Neural crest cell (in vitro differentiated cells): ENCODE measurements at regions not wholly inside any gene's neighbourhood (a gene's known extent, or its start where the extent isn't known, plus 50 kb on each side); places are given as distances from the start of the nearest gene placed in this dataset.

Source experiments
- DNase-seq: peaks from one replicate; pipeline ENCODE4 v3.0.0; 2021; ENCODE audit warnings: low read depth, mixed read lengths, low spot score
- H3K27ac Mint-ChIP-seq: one replicate; pipeline ENCODE4 v1.8.0; 2021; ENCODE audit warnings: mild to moderate bottlenecking, mixed read lengths; ENCODE audit not compliant: unreplicated experiment
- H3K27me3 Mint-ChIP-seq: 2 replicates; pipeline ENCODE4 v1.8.0; 2021; ENCODE audit warnings: low read depth, mild to moderate bottlenecking, mixed read lengths
- H3K36me3 Mint-ChIP-seq: 2 replicates; pipeline ENCODE4 v1.8.0; 2021; ENCODE audit warnings: low read depth, mild to moderate bottlenecking, mixed read lengths
- H3K4me1 Mint-ChIP-seq: 2 replicates; pipeline ENCODE4 v1.8.0; 2021; ENCODE audit warnings: mixed read lengths
- H3K4me3 Mint-ChIP-seq: one replicate; pipeline ENCODE4 v1.8.0; 2021; ENCODE audit warnings: mild to moderate bottlenecking, mixed read lengths
- H3K9me3 Mint-ChIP-seq: 2 replicates; pipeline ENCODE4 v1.8.0; 2021; ENCODE audit warnings: mixed read lengths
- TF ChIP-seq, protein P1 (sequence below): fragments of 200-600 bp; sonication (generic); conservative IDR thresholded peaks from 2 replicates; pipeline ENCODE4 v1.5.0; 2021; ENCODE audit warnings: antibody characterized with exemption, mild to moderate bottlenecking

DNA sequence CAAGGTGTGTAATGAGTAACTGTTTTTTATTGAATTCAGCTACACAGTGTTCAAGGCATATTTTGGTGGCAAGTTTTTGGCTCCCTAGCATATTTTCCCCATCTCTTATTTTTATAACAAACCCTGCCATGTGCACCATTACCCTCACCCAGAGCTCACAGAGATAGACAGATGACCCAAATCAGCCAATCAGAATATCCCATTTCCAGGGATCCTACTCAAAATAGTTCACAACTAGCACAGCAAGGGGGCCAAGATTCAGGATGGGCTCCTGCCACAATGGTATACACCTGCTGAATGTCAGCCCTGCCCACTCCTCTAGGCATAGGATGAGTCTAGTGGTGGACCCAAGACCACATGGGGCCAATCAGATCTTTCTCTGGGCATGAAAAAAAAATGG lies 78.8 kb upstream of the SETMAR start:
- no peaks in the 10 kb centered on the region for H3K9me3 Mint-ChIP-seq
- H3K4me3 Mint-ChIP-seq: no peak overlapping the region
- no peak for DNase-seq
- no peak overlapping the region for H3K27ac Mint-ChIP-seq
- H3K36me3 Mint-ChIP-seq: no peaks in the 10 kb centered on the region
- TF ChIP-seq, protein P1, sequence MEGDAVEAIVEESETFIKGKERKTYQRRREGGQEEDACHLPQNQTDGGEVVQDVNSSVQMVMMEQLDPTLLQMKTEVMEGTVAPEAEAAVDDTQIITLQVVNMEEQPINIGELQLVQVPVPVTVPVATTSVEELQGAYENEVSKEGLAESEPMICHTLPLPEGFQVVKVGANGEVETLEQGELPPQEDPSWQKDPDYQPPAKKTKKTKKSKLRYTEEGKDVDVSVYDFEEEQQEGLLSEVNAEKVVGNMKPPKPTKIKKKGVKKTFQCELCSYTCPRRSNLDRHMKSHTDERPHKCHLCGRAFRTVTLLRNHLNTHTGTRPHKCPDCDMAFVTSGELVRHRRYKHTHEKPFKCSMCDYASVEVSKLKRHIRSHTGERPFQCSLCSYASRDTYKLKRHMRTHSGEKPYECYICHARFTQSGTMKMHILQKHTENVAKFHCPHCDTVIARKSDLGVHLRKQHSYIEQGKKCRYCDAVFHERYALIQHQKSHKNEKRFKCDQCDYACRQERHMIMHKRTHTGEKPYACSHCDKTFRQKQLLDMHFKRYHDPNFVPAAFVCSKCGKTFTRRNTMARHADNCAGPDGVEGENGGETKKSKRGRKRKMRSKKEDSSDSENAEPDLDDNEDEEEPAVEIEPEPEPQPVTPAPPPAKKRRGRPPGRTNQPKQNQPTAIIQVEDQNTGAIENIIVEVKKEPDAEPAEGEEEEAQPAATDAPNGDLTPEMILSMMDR: no peak
- H3K27me3 Mint-ChIP-seq: peaks cover 3% of the 10 kb centered on the region
- no peaks in the 10 kb centered on the region for H3K4me1 Mint-ChIP-seq

DNA sequence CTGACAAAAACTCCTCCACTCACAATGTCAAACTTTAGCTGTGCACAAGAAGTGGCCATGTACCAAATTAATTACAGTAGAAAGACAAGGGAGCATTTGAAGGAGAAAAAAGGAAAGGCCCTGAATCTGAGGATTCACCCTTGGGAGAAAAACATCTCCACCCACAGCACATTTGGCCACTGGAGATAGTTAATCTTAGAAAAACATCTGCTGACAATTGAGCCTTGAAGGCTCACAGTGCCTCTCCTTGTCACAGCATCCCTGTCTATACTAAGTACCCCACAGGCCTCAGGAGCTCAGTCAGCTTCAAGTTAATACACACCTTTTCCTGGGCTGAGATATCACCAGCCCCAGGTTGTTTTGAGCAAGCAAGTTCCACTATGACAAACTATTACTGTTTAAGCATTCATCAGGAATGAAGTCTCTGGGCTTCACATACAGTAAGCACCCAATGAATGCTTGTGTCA lies 78.1 kb upstream of the SETMAR start:
- H3K4me3 Mint-ChIP-seq: no peak overlapping the region
- peaks cover 3% of the 10 kb centered on the region for H3K27me3 Mint-ChIP-seq
- no peak overlapping the region for H3K27ac Mint-ChIP-seq
- H3K9me3 Mint-ChIP-seq: no peaks in the 10 kb centered on the region
- no peaks in the 10 kb centered on the region for H3K36me3 Mint-ChIP-seq
- DNase-seq: no peak
- no peaks in the 10 kb centered on the region for H3K4me1 Mint-ChIP-seq
- TF ChIP-seq, protein P1: no peak

DNA sequence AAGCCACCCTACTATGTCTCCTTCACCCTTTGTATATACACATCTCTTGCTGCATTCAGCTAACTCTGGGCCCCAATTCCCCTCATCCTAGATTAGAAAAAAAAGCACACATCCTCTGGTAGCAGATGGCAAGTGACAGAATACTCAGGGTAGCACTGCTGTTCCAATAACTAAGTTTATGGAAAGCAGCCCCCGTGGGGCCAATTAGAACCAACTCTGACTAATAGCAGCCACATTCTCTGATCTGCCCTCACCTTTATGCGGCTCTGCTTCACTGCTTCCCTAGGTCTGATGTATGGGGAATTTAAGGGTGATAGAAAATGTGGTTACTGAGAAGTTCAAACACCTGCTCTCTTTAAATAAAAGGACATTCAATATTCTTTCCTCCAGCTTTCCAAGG lies 74.9 kb upstream of the SETMAR start:
- Mint-ChIP-seq H3K4me1 (no peaks in the 10 kb centered on the region), H3K27ac (no peak overlapping the region), H3K27me3 (peaks cover 3% of the 10 kb centered on the region), H3K4me3 (no peak overlapping the region), H3K9me3 (no peaks in the 10 kb centered on the region), H3K36me3 (no peaks in the 10 kb centered on the region)
- TF ChIP-seq, protein P1: no peak
- no peak for DNase-seq

DNA sequence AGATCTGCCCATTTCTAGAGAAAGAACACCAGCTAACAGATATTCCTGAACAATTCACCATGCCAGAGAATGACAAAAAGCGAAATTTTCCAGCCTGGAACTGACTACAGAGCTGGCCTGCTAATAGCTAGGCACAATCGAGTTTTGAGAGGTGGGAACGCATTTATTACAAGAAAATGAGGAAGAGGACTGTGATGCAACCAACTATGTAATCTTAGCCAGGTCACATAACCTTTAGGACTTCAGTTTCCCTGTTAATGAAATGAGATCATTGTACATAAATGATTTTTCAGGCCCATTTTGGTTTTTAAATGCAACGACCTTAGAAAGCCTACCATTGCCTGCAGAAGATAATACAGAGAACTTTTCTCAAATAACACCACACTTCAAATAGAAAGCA lies 72.1 kb upstream of the SETMAR start:
- no peaks in the 10 kb centered on the region for H3K4me1 Mint-ChIP-seq
- no peak overlapping the region for H3K4me3 Mint-ChIP-seq
- H3K27me3 Mint-ChIP-seq: no peaks in the 10 kb centered on the region
- H3K27ac Mint-ChIP-seq: no peak overlapping the region
- no peak for DNase-seq
- no peaks in the 10 kb centered on the region for H3K36me3 Mint-ChIP-seq
- TF ChIP-seq, protein P1: no peak
- no peaks in the 10 kb centered on the region for H3K9me3 Mint-ChIP-seq

DNA sequence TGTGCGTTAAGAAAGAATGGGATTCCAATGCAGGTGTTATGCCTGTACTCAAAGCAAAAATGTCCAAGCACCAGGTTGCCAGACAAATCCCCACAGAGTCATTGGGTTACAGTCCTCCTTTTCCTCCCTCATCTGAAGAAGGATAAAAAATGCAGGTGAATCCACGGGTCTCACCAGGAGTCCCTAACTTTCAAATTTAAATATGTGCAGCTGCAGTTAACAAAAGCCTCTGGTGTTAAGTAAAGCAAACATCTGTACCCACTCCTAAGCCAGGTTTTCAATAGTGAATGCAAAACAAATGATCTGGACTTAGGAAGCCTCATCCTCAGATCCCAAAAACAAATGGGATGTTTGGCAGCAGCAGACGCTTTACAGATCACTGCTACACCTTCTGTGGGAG lies 70.4 kb upstream of the SETMAR start:
- no peaks in the 10 kb centered on the region for H3K27me3 Mint-ChIP-seq
- no peaks in the 10 kb centered on the region for H3K36me3 Mint-ChIP-seq
- DNase-seq: no peak
- peaks cover 4% of the 10 kb centered on the region for H3K9me3 Mint-ChIP-seq
- no peak overlapping the region for H3K27ac Mint-ChIP-seq
- TF ChIP-seq, protein P1: no peak
- H3K4me1 Mint-ChIP-seq: no peaks in the 10 kb centered on the region
- no peak overlapping the region for H3K4me3 Mint-ChIP-seq

DNA sequence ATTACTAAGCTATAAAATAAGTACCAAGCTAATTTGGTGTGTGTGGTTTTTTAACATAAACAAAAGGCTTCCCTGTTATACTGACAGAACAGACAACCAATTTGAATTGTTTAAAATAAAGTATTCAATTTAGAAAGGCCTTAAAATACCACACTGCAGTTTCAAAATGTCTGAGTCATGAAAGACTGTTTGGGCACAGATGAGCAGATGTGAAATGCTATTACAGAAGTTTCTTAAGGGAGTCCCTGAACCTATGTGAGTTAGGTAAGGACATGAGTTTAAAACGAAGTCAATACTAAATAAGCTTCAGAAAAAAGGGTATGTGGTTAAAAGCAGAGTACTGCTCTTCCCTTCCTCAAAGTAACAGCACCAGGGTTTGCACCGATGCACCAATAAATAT lies 69.7 kb upstream of the SETMAR start:
- peaks cover 4% of the 10 kb centered on the region for H3K9me3 Mint-ChIP-seq
- H3K4me3 Mint-ChIP-seq: no peak overlapping the region
- H3K36me3 Mint-ChIP-seq: no peaks in the 10 kb centered on the region

More for the DNA sequence above, 69.7 kb upstream of the SETMAR start:
- H3K27me3 Mint-ChIP-seq: no peaks in the 10 kb centered on the region
- no peak overlapping the region for H3K27ac Mint-ChIP-seq
- TF ChIP-seq, protein P1: no peak
- DNase-seq: no peak
- H3K4me1 Mint-ChIP-seq: no peaks in the 10 kb centered on the region
